Osteocyte (in vitro differentiated cells): ENCODE measurements at regions not wholly inside any gene's neighbourhood (a gene's known extent, or its start where the extent isn't known, plus 50 kb on each side); places are given as distances from the start of the nearest gene placed in this dataset.

Experiments used
- DNase-seq: peaks from one replicate; pipeline ENCODE4 v3.0.0; 2021; ENCODE audit warnings: mixed read lengths; ENCODE audit not compliant: unreplicated experiment; ENCODE audit errors: extremely low spot score
- H3K27ac Mint-ChIP-seq: one replicate; pipeline ENCODE4 v1.8.0; 2021; ENCODE audit warnings: mild to moderate bottlenecking, mixed read lengths; ENCODE audit not compliant: unreplicated experiment
- H3K27me3 Mint-ChIP-seq: one replicate; pipeline ENCODE4 v1.8.0; 2021; ENCODE audit warnings: mixed read lengths; ENCODE audit not compliant: unreplicated experiment
- H3K36me3 Mint-ChIP-seq: one replicate; pipeline ENCODE4 v1.8.0; 2021; ENCODE audit warnings: mixed read lengths; ENCODE audit not compliant: unreplicated experiment
- H3K4me1 Mint-ChIP-seq: one replicate; pipeline ENCODE4 v1.8.0; 2021; ENCODE audit warnings: mixed read lengths; ENCODE audit not compliant: unreplicated experiment
- H3K4me3 Mint-ChIP-seq: one replicate; pipeline ENCODE4 v1.8.0; 2021; ENCODE audit warnings: mild to moderate bottlenecking, moderate library complexity, mixed read lengths; ENCODE audit not compliant: unreplicated experiment
- H3K9me3 Mint-ChIP-seq: one replicate; pipeline ENCODE4 v1.8.0; 2021; ENCODE audit warnings: mixed read lengths; ENCODE audit not compliant: unreplicated experiment
- CTCF ChIP-seq: fragments of 200-600 bp; sonication (generic); IDR thresholded peaks from 2 replicates; pipeline ENCODE4 v1.5.0; 2021; ENCODE audit warnings: antibody characterized with exemption, mild to moderate bottlenecking, moderate library complexity

GRCh38 chr1:192524223-192524622 is 51.4 kb upstream of the RGS1 start:
- no peak overlapping the region for H3K4me3 Mint-ChIP-seq
- DNase-seq = no peak
- H3K36me3 Mint-ChIP-seq = no peaks in the 10 kb centered on the region
- no peaks in the 10 kb centered on the region for H3K27me3 Mint-ChIP-seq
- H3K27ac Mint-ChIP-seq = peak overlapping the region; percentile 82
- no peaks in the 10 kb centered on the region for H3K9me3 Mint-ChIP-seq
- TF ChIP-seq CTCF = no peak
- H3K4me1 Mint-ChIP-seq = peaks cover 25% of the 10 kb centered on the region
